ENCODE measurements at regions not wholly inside any gene's neighbourhood (a gene's known extent, or its start where the extent isn't known, plus 50 kb on each side); places are given as distances from the start of the nearest gene placed in this dataset.

GRCh38 chr6:164424489-164424888 is 884.9 kb downstream of the C6orf118 start:
- no peak for DNase-seq

- no peak for DNase-seq
Observed at GRCh38 chr6:164419099-164419498, 890.3 kb downstream of the C6orf118 start.

GRCh38 chr6:164418262-164418588 is 891.2 kb downstream of the C6orf118 start:
- DNase-seq: no peak

- DNase-seq: peak in 1 of 2 experiments; percentile 15
Observed at GRCh38 chr6:164417537-164418261, 891.7 kb downstream of the C6orf118 start.

- DNase-seq: no peak
Observed at GRCh38 chr6:164415832-164416563, 893.4 kb downstream of the C6orf118 start.

GRCh38 chr6:164414695-164415094 is 894.7 kb downstream of the C6orf118 start:
- DNase-seq: no peak

- no peak for DNase-seq
Observed at GRCh38 chr6:164412566-164412965, 896.8 kb downstream of the C6orf118 start.

GRCh38 chr6:164410017-164410416 is 899.4 kb downstream of the C6orf118 start:
- no peak for DNase-seq

GRCh38 chr6:164409309-164410009 is 899.9 kb downstream of the C6orf118 start:
- no peak for DNase-seq

- no peak for DNase-seq
Observed at GRCh38 chr6:164408868-164409267, 900.5 kb downstream of the C6orf118 start.

- no peak for DNase-seq
Observed at GRCh38 chr6:164404812-164405488, 904.5 kb downstream of the C6orf118 start.

GRCh38 chr6:164401871-164402270 is 907.5 kb downstream of the C6orf118 start:
- DNase-seq: no peak

- no peak for DNase-seq
Observed at GRCh38 chr6:164398647-164399046, 910.8 kb downstream of the C6orf118 start.

- peak in 1 of 2 experiments; percentile 14 for DNase-seq
Observed at GRCh38 chr6:164396071-164397047, 913.0 kb downstream of the C6orf118 start.

- DNase-seq: no peak
Observed at GRCh38 chr6:164379795-164380194, 929.6 kb downstream of the C6orf118 start.

- no peak for DNase-seq
Observed at GRCh38 chr6:164378330-164378729, 931.1 kb downstream of the C6orf118 start.

GRCh38 chr6:164377348-164377918 is 932.0 kb downstream of the C6orf118 start:
- DNase-seq: no peak

- DNase-seq: no peak
Observed at GRCh38 chr6:164370773-164371172, 938.6 kb downstream of the C6orf118 start.

GRCh38 chr6:164359441-164359840 is 944.9 kb downstream of the QKI start:
- DNase-seq: no peak

GRCh38 chr6:164359036-164359435 is 944.5 kb downstream of the QKI start:
- DNase-seq: no peak

GRCh38 chr6:164356814-164357213 is 942.3 kb downstream of the QKI start:
- no peak for DNase-seq

- no peak for DNase-seq
Observed at GRCh38 chr6:164347455-164347854, 932.9 kb downstream of the QKI start.
